Ovary (tissue), 7 donors: ENCODE measurements at regions not wholly inside any gene's neighbourhood (a gene's known extent, or its start where the extent isn't known, plus 50 kb on each side); places are given as distances from the start of the nearest gene placed in this dataset.

Source experiments
- DNase-seq, 5 donors: peaks; one replicate each; pipeline ENCODE4 v3.0.0-alpha.2; 2019 to 2020
- H3K27ac ChIP-seq, 2 donors: fragments of 200-600 bp; one replicate each; pipeline versions ENCODE4 v1.5.1 to v1.8.0; 2019 to 2022
- H3K27me3 ChIP-seq: fragments of 200-600 bp; one replicate; pipeline ENCODE4 v1.8.0; 2022
- H3K36me3 ChIP-seq: fragments of 200-600 bp; sonication (generic); one replicate; pipeline ENCODE4 v1.5.1; 2019
- H3K4me1 ChIP-seq: one replicate; pipeline ENCODE4 v1.8.1; 2013; ENCODE audit warnings: mild to moderate bottlenecking, moderate library complexity; ENCODE audit not compliant: insufficient read depth
- H3K4me3 ChIP-seq: fragments of 200-600 bp; sonication (generic); one replicate; pipeline ENCODE4 v1.5.1; 2017
- H3K9me3 ChIP-seq, 2 donors: fragments of 200-600 bp in 1 of 2; sonication (generic) in 1 of 2; one replicate each; pipeline versions ENCODE4 v1.5.1 to v1.8.1; 2013 to 2019; ENCODE audit warnings: mild to moderate bottlenecking in 1 of 2, moderate library complexity in 1 of 2
- EP300 ChIP-seq: sonication (generic); formaldehyde crosslinking; IDR thresholded peaks from one replicate; pipeline ENCODE4 v1.6.1; 2017; ENCODE audit warnings: antibody characterized with exemption
- POLR2A ChIP-seq: fragments of 450-650 bp; IDR thresholded peaks from one replicate; pipeline ENCODE4 v1.6.1; 2017; ENCODE audit warnings: antibody characterized with exemption, mild to moderate bottlenecking, moderate library complexity
- WGBS, 3 donors: extraction: QIAGEN DNeasy Blood & Tissue Kit in 1 of 3; methylation state at CpG; one replicate each; pipeline versions ENCODE4 v1.1.5 to v1.1.7; 2013 to 2017; 5-methylcytosine and 5-hydroxymethylcytosine counted together
- intact Hi-C, 4 donors: fragments of 100-400 bp; cut with DNase I; formaldehyde crosslinking; loops; one replicate each; pipeline versions ENCODE4 v1.11.0 to v1.15.1; 2022 to 2023
- TF ChIP-seq, protein P1 (sequence below), 3 donors: fragments of 450-650 bp in 2 of 3; fragments of 200-600 bp in 1 of 3; IDR thresholded peaks; one replicate each; pipeline versions ENCODE4 v1.5.1 to v1.8.0; 2016 to 2022; ENCODE audit warnings: antibody characterized with exemption in 3 of 3, mild to moderate bottlenecking in 1 of 3
- donor health status: DM: no; HTN: no; CAD: no; lungs with moderate emphysema.
- donor health status: DM: no; HTN: no; CAD: no.
- donor health status: Bipolar disorder and iron deficiency.
- donor health status: DM: no; HTN: no; CAD: no.
- donor health status: DM: yes; HTN: yes; CAD: no.

DNA sequence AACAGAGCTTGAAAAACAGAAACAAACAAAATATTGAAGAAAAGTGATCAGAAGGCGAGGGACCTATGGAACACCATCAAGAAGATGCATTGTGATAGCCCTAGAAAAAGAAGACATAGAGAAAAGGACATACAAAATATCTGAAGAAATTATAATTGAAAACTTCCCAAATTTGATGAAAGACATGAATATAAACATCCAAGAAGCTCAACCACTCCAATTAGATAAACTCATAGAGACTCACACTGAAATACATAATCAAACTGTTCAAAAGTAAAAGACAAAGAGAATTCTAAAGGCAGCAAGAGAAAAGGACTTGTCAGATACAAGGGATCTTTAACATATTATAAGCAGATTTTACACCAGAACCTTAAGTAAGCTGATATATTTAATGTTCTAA lies 869.8 kb downstream of the PCDH18 start:
- DNase-seq: no peak
- H3K4me1 ChIP-seq: no peaks in the 10 kb centered on the region
- no peaks in the 10 kb centered on the region for H3K36me3 ChIP-seq
- H3K9me3 ChIP-seq: peaks cover 0 to 4% of the 10 kb centered on the region in 2 donors
- TF ChIP-seq, protein P1, sequence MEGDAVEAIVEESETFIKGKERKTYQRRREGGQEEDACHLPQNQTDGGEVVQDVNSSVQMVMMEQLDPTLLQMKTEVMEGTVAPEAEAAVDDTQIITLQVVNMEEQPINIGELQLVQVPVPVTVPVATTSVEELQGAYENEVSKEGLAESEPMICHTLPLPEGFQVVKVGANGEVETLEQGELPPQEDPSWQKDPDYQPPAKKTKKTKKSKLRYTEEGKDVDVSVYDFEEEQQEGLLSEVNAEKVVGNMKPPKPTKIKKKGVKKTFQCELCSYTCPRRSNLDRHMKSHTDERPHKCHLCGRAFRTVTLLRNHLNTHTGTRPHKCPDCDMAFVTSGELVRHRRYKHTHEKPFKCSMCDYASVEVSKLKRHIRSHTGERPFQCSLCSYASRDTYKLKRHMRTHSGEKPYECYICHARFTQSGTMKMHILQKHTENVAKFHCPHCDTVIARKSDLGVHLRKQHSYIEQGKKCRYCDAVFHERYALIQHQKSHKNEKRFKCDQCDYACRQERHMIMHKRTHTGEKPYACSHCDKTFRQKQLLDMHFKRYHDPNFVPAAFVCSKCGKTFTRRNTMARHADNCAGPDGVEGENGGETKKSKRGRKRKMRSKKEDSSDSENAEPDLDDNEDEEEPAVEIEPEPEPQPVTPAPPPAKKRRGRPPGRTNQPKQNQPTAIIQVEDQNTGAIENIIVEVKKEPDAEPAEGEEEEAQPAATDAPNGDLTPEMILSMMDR (IDR thresholded peaks at IDR 0.05): no peak
- no peak for TF ChIP-seq EP300
- no peak for TF ChIP-seq POLR2A
- 77 to 86% (median 85%) methylated on average over 1 of the region's 1 CpG for WGBS, 3 donors
- intact Hi-C loops: no loop called here
- H3K27me3 ChIP-seq: no peaks in the 10 kb centered on the region
- H3K4me3 ChIP-seq: no peak overlapping the region
- H3K27ac ChIP-seq: no peak overlapping the region

DNA sequence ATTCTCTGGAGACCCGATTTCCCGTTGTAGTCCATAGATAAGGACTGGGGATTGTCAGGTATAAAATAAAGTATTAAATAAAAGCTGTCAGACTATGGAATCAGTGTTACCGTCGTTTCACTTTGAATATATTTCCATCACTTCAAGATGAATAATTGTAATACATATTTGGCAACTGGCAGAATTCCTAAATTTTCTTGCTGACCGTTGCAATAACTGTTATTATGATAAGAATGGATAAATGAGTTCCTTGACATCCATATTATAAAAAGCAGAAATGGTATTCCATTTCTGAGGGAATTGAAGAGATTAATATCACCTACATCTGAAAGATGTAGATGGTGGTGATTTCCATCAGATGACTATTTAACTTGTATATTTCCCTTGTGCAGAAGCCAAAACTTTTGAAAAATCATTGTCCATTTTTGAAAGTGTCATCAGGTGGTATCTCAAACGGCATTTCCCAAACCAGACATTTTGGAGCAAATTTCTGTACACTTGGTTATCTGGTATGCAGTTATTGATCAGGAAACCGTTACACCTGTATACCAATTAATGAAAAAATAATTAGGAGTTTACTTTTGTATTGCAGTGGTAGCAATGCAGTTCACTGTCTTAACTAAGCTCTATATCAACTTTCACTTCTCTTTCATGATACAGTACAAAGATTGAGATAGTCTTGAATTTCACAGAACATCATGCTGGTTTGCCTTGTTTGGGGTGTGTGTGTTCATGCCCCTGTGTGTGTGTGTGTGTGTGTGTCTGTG lies 878.5 kb downstream of the PCDH18 start:
- 76 to 81% (median 79%) methylated on average over 7 of the region's 7 CpGs for WGBS, 3 donors
- no peaks in the 10 kb centered on the region for H3K36me3 ChIP-seq
- H3K4me1 ChIP-seq: no peaks in the 10 kb centered on the region
- no peak overlapping the region for H3K4me3 ChIP-seq
- no peaks in the 10 kb centered on the region for H3K9me3 ChIP-seq
- no peak for DNase-seq
- H3K27ac ChIP-seq: no peak overlapping the region
- no peaks in the 10 kb centered on the region for H3K27me3 ChIP-seq
- intact Hi-C loops: no loop called here
- TF ChIP-seq EP300 (no peak), POLR2A (no peak)
- TF ChIP-seq, protein P1 (IDR thresholded peaks at IDR 0.05): no peak

DNA sequence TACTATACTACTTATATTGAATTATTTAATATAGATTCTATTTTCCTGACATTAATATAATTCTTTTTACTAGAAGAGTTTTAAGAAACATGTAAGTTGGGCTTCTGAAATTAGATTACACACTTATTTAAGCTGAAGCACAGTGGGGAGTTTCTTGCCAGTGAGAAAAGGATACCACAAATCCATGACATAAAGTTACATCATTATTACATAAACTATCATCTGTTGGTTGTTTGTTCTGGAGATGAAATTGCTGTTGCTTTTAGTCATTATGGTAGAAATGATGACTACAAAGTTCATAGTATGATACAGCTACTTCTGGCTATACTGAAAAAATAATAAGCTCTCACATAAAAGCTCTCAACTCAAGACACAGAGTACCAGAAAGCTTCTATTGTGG lies 880.4 kb downstream of the PCDH18 start:
- Histone ChIP-seq H3K4me3 (no peak overlapping the region), H3K27me3 (no peaks in the 10 kb centered on the region), H3K9me3 (no peaks in the 10 kb centered on the region), H3K36me3 (no peaks in the 10 kb centered on the region), H3K4me1 (no peaks in the 10 kb centered on the region), H3K27ac (no peak overlapping the region)
- TF ChIP-seq, protein P1 (IDR thresholded peaks at IDR 0.05): no peak
- TF ChIP-seq POLR2A: no peak
- no peak for TF ChIP-seq EP300
- intact Hi-C loops: no loop called here
- DNase-seq: no peak

DNA sequence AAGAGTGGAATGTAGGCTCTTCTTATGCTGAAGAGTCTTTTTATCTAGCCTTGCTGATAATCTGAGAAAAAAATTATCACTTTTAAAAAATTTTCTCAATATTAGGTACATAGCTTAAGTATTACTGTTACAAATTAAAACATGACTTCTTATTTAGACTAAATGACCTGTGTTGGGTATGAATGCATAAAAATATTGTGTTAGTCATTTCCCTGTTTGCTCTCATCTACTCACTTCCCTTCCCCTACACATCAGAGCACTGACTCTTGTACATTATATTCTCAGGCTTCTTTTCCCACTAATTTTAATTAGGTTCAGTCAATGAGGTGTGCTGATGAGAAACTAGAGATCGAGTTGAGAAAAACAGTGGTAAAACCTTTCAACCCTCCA lies 881.0 kb downstream of the PCDH18 start:
- WGBS, 3 donors: 75 to 95% (median 77%) methylated on average over 1 of the region's 1 CpG
- no peaks in the 10 kb centered on the region for H3K36me3 ChIP-seq
- H3K9me3 ChIP-seq: no peaks in the 10 kb centered on the region
- no peaks in the 10 kb centered on the region for H3K27me3 ChIP-seq
- no peak for DNase-seq
- intact Hi-C loops: no loop called here
- no peak overlapping the region for H3K27ac ChIP-seq
- no peak for TF ChIP-seq EP300
- TF ChIP-seq, protein P1 (IDR thresholded peaks at IDR 0.05): no peak
- no peak for TF ChIP-seq POLR2A
- no peaks in the 10 kb centered on the region for H3K4me1 ChIP-seq
- no peak overlapping the region for H3K4me3 ChIP-seq
